Endothelial cell of umbilical vein (primary cell): ENCODE measurements at regions not wholly inside any gene's neighbourhood (a gene's known extent, or its start where the extent isn't known, plus 50 kb on each side); places are given as distances from the start of the nearest gene placed in this dataset.

ENCODE experiments used
- BruUV-seq: library from RNA; stranded (reverse); fragments of 400-500 nt; replicated peaks from 2 replicates; lab custom pipeline; 2021; lab: Mats Ljungman, UMichigan
- CTCF ChIA-PET: fragments of 300-600, 350-600 bp; sonication (Branson Sonifier 250); formaldehyde crosslinking; loops from one replicate; lab custom pipeline; 2021; ENCODE audit warnings: antibody characterized with exemption, inconsistent platforms; lab: Charles Lee
- POLR2A ChIA-PET: fragments of 300-600, 350-600 bp; sonication (Branson Sonifier 250); formaldehyde crosslinking; loops from one replicate; lab custom pipeline; 2021; ENCODE audit warnings: antibody characterized with exemption, inconsistent platforms; lab: Charles Lee
- DNase-seq: peaks from one replicate; pipeline ENCODE4 v3.0.0-alpha.2; 2011; ENCODE audit warnings: low read depth, low spot score
- FAIRE-seq: peaks from 2 replicates; lab custom pipeline; 2011; peaks lifted over from hg19 to GRCh38; lab: Jason Lieb, UNC
- H2AFZ ChIP-seq: 2 replicates; pipeline ENCODE4 v1.6.0; 2012; ENCODE audit warnings: low read depth, low read length, control low read depth, inconsistent platforms
- H3K27ac ChIP-seq: 2 replicates; pipeline ENCODE4 v1.5.1; 2011; ENCODE audit warnings: low read depth, mild to moderate bottlenecking, control low read depth, low read length, moderate library complexity; ENCODE audit not compliant: insufficient read depth
- H3K27me3 ChIP-seq, 2 experiments: 2 replicates each; pipeline versions ENCODE4 v1.6.0 to v1.6.1; 2011; ENCODE audit warnings: low read length in 2 of 2, mixed read lengths in 1 of 2; ENCODE audit not compliant: control insufficient read depth in 2 of 2, insufficient read depth in 2 of 2
- H3K36me3 ChIP-seq, 2 experiments: 2 replicates in 1 of 2; 3 replicates in 1 of 2; pipeline ENCODE4 v1.5.1; 2011; ENCODE audit warnings: low read length in 2 of 2, mild to moderate bottlenecking in 1 of 2, moderate library complexity in 1 of 2; ENCODE audit not compliant: control insufficient read depth in 2 of 2, insufficient read depth in 2 of 2; ENCODE audit errors: extremely low read depth in 1 of 2
- H3K4me1 ChIP-seq: 3 replicates; pipeline ENCODE4 v1.5.1; 2011; ENCODE audit warnings: mild to moderate bottlenecking, low read length; ENCODE audit not compliant: control insufficient read depth, insufficient read depth; ENCODE audit errors: extremely low read depth
- H3K4me2 ChIP-seq: 2 replicates; pipeline ENCODE4 v1.6.1; 2011; ENCODE audit warnings: low read length, control low read depth, mixed read lengths; ENCODE audit not compliant: insufficient read depth
- H3K4me3 ChIP-seq, 3 experiments: fragments of 200-600 bp in 1 of 3; sonication (generic), shearing (Covaris generic) in 1 of 3; replicated peaks in 1 of 3; 2 replicates each; pipeline ENCODE4 v1.5.1; 2011 to 2016; ENCODE audit warnings: control low read depth in 3 of 3, low read length in 3 of 3, mild to moderate bottlenecking in 2 of 3, inconsistent platforms in 1 of 3, low read depth in 1 of 3, moderate library complexity in 1 of 3; ENCODE audit not compliant: insufficient read depth in 1 of 3
- H3K79me2 ChIP-seq: 2 replicates; pipeline ENCODE4 v1.6.0; 2012; ENCODE audit warnings: low read length, inconsistent platforms; ENCODE audit not compliant: control insufficient read depth, insufficient read depth
- H3K9ac ChIP-seq: replicated peaks from 2 replicates; pipeline ENCODE3; 2011; ENCODE audit warnings: low read length, control low read depth; ENCODE audit not compliant: insufficient read depth; ENCODE audit errors: extremely low read depth
- H3K9me1 ChIP-seq: replicated peaks from 3 replicates; pipeline ENCODE4 v1.6.0; 2011; ENCODE audit warnings: mild to moderate bottlenecking, low read length; ENCODE audit not compliant: control insufficient read depth, insufficient read depth; ENCODE audit errors: extremely low read depth
- H3K9me3 ChIP-seq: replicated peaks from 2 replicates; pipeline ENCODE4 v1.5.1; 2012; ENCODE audit warnings: low read length, inconsistent platforms; ENCODE audit not compliant: control insufficient read depth, insufficient read depth
- H4K20me1 ChIP-seq: replicated peaks from 2 replicates; pipeline ENCODE3; 2011; ENCODE audit warnings: mild to moderate bottlenecking, low read length; ENCODE audit not compliant: control insufficient read depth, insufficient read depth; ENCODE audit errors: extremely low read depth
- EZH2 ChIP-seq: IDR thresholded peaks from 2 replicates; pipeline ENCODE4 v1.6.1; 2012; ENCODE audit warnings: borderline replicate concordance, low read depth, mild to moderate bottlenecking, moderate library complexity, low read length, inconsistent platforms; ENCODE audit not compliant: severe bottlenecking
- FOS ChIP-seq: IDR thresholded peaks from 2 replicates; pipeline ENCODE4 v1.6.1; 2011; ENCODE audit warnings: mild to moderate bottlenecking, low read length, moderate library complexity, borderline replicate concordance; ENCODE audit not compliant: insufficient read depth
- GATA2 ChIP-seq: IDR thresholded peaks from 2 replicates; pipeline ENCODE4 v1.7.0; 2011; ENCODE audit warnings: low read depth, mild to moderate bottlenecking, moderate library complexity, mixed read lengths, low read length; ENCODE audit not compliant: insufficient read length, insufficient read depth
- JUN ChIP-seq: IDR thresholded peaks from 2 replicates; pipeline ENCODE4 v1.6.1; 2011; ENCODE audit warnings: borderline replicate concordance, low read depth; ENCODE audit not compliant: insufficient read length, insufficient read depth
- MYC ChIP-seq: IDR thresholded peaks from one replicate; pipeline ENCODE4 v1.6.1; 2011; ENCODE audit warnings: mild to moderate bottlenecking, low read depth, low read length
- POLR2A ChIP-seq: IDR thresholded peaks from 2 replicates; pipeline ENCODE4 v1.6.1; 2012; ENCODE audit warnings: low read depth, mild to moderate bottlenecking, control low read depth, low read length
- POLR2AphosphoS5 ChIP-seq: IDR thresholded peaks from 2 replicates; pipeline ENCODE4 v1.6.1; 2012; ENCODE audit warnings: low read depth, mild to moderate bottlenecking, control low read depth, low read length, moderate library complexity; ENCODE audit not compliant: insufficient read depth
- dilution Hi-C: fragments of 300-500 bp; cut with MboI; formaldehyde crosslinking; loops from one replicate; pipeline ENCODE4 v1.15.0; 2019; ENCODE audit warnings: low sequenced_read_pairs; ENCODE audit not compliant: extremely low pct_ligation_motif_present
- intact Hi-C: fragments of 100-400 bp; cut with micrococcal nuclease; formaldehyde crosslinking; loops from one replicate; pipeline ENCODE4 v1.10.0; 2022
- TF ChIP-seq, protein P1 (sequence below): IDR thresholded peaks from 2 replicates; pipeline ENCODE4 v1.6.1; 2011; ENCODE audit not compliant: insufficient read depth, insufficient read length
- TF ChIP-seq, protein P2 (sequence below), 2 donors: IDR thresholded peaks; 1 replicate in 1 of 2; 2 replicates in 1 of 2; pipeline ENCODE4 v1.5.1; 2011; ENCODE audit warnings: low read length in 2 of 2, mild to moderate bottlenecking in 2 of 2, moderate library complexity in 2 of 2, control low read depth in 1 of 2, inconsistent platforms in 1 of 2, low read depth in 1 of 2; ENCODE audit not compliant: insufficient read depth in 1 of 2; ENCODE audit errors: extremely low read depth in 1 of 2

DNA sequence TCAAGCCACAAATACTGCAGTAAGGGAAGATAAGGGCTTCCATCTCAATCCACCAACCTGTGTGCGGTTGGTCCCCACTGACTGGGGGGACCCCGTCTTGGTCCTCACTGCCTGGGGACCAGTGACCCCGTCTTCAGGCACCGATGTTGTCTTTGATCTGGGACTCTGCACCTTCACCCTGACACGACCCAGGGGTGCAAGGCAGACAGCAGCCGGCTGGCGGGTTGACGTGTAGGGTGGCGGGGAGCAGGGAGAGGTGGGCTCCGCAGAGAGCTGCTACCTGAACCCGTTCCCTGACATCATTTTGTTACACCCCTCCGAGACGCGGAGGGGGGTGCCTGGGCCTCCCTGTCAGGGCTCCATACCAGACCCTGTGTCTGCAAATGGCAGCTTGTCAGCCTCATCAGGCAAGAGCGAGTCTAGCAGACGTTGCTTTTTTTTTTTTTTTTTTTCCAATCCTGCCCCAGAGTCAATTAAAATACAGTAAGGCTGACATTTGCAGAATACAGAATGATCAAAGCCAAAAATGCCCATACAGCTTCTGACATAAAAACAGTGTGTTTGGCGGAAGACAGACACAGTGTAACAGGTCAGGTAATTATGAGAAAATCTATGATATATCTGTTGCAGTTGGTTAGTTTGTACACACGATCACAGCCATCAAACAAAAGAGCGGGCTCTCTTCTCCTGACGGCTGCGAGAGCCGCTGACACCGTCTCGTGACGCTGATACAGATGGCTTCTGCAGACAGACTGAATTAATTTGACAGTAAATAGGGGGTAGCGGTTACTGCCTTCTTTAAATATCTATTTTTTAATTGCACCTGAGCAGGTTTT lies 118.6 kb downstream of the CRLF2 start:
- Histone ChIP-seq H2AFZ (no peak overlapping the region), H3K79me2 (no peaks in the 10 kb centered on the region), H3K9me3 (peaks cover 5% of the 10 kb centered on the region), H3K4me3 (no peak overlapping the region), H3K27ac (no peak overlapping the region), H3K27me3 (no peaks in the 10 kb centered on the region), H3K9me1 (no peaks in the 10 kb centered on the region), H3K9ac (no peak overlapping the region), H3K4me1 (no peaks in the 10 kb centered on the region), H4K20me1 (no peaks in the 10 kb centered on the region), H3K36me3 (no peaks in the 10 kb centered on the region), H3K4me2 (no peak overlapping the region)
- no peak for FAIRE-seq
- intact Hi-C loops (no loop called here), dilution Hi-C loops (no loop called here)
- TF ChIP-seq POLR2A, result no peak
- no peak for TF ChIP-seq JUN
- TF ChIP-seq MYC, result no peak
- TF ChIP-seq GATA2, result no peak
- TF ChIP-seq FOS, result no peak
- TF ChIP-seq POLR2AphosphoS5, result no peak
- no peak for TF ChIP-seq EZH2
- TF ChIP-seq, protein P1, sequence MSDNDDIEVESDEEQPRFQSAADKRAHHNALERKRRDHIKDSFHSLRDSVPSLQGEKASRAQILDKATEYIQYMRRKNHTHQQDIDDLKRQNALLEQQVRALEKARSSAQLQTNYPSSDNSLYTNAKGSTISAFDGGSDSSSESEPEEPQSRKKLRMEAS, result no peak
- TF ChIP-seq, protein P2, sequence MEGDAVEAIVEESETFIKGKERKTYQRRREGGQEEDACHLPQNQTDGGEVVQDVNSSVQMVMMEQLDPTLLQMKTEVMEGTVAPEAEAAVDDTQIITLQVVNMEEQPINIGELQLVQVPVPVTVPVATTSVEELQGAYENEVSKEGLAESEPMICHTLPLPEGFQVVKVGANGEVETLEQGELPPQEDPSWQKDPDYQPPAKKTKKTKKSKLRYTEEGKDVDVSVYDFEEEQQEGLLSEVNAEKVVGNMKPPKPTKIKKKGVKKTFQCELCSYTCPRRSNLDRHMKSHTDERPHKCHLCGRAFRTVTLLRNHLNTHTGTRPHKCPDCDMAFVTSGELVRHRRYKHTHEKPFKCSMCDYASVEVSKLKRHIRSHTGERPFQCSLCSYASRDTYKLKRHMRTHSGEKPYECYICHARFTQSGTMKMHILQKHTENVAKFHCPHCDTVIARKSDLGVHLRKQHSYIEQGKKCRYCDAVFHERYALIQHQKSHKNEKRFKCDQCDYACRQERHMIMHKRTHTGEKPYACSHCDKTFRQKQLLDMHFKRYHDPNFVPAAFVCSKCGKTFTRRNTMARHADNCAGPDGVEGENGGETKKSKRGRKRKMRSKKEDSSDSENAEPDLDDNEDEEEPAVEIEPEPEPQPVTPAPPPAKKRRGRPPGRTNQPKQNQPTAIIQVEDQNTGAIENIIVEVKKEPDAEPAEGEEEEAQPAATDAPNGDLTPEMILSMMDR (IDR thresholded peaks at IDR 0.05; ENCODE audit: extremely low read depth in 1 of 2, insufficient read depth in 1 of 2, low read depth in 1 of 2, low read length in 2 of 2), result no peak
- DNase-seq, result no peak
- POLR2A ChIA-PET, result no interaction called here
- CTCF ChIA-PET, result no interaction called here
- BruUV-seq, result no TSS peak
